Activated CD4-positive, alpha-beta T cell treated with anti-CD3 and anti-CD28 coated beads for 48 hours (primary cell): ENCODE measurements at regions not wholly inside any gene's neighbourhood (a gene's known extent, or its start where the extent isn't known, plus 50 kb on each side); places are given as distances from the start of the nearest gene placed in this dataset.

Experiments
- DNase-seq: peaks from one replicate; pipeline ENCODE4 v3.0.0-alpha.2; 2020

- no peak for DNase-seq
Observed at GRCh38 chr13:79680485-79680884, 199.5 kb downstream of the NDFIP2 start.

- peak; percentile 67 for DNase-seq
Observed at GRCh38 chr13:79679334-79679733, 198.4 kb downstream of the NDFIP2 start.

GRCh38 chr13:79678100-79678499, 197.1 kb downstream of the NDFIP2 start:
- DNase-seq, result no peak

- DNase-seq, result no peak
Observed at GRCh38 chr13:79675931-79676660, 195.1 kb downstream of the NDFIP2 start.

- no peak for DNase-seq
Observed at GRCh38 chr13:79674765-79675515, 194.0 kb downstream of the NDFIP2 start.

- no peak for DNase-seq
Observed at GRCh38 chr13:79673993-79674377, 193.0 kb downstream of the NDFIP2 start.

- DNase-seq, result no peak
Observed at GRCh38 chr13:79673310-79673992, 192.5 kb downstream of the NDFIP2 start.

- no peak for DNase-seq
Observed at GRCh38 chr13:79671420-79671819, 190.5 kb downstream of the NDFIP2 start.

- DNase-seq, result no peak
Observed at GRCh38 chr13:79668201-79668752, 187.3 kb downstream of the NDFIP2 start.

GRCh38 chr13:79667771-79668170, 186.8 kb downstream of the NDFIP2 start:
- DNase-seq, result no peak

GRCh38 chr13:79663977-79664636, 183.2 kb downstream of the NDFIP2 start:
- DNase-seq, result no peak

- DNase-seq, result no peak
Observed at GRCh38 chr13:79663435-79663834, 182.5 kb downstream of the NDFIP2 start.

GRCh38 chr13:79662882-79663281, 181.9 kb downstream of the NDFIP2 start:
- no peak for DNase-seq

GRCh38 chr13:79660361-79660760, 179.4 kb downstream of the NDFIP2 start:
- DNase-seq, result no peak

- DNase-seq, result no peak
Observed at GRCh38 chr13:79659121-79659521, 178.2 kb downstream of the NDFIP2 start.

- DNase-seq, result no peak
Observed at GRCh38 chr13:79658333-79658975, 177.5 kb downstream of the NDFIP2 start.

GRCh38 chr13:79655509-79655908, 174.6 kb downstream of the NDFIP2 start:
- no peak for DNase-seq

- no peak for DNase-seq
Observed at GRCh38 chr13:79654520-79654919, 173.6 kb downstream of the NDFIP2 start.

GRCh38 chr13:79650688-79651087, 169.7 kb downstream of the NDFIP2 start:
- DNase-seq, result no peak

- no peak for DNase-seq
Observed at GRCh38 chr13:79648191-79648590, 167.2 kb downstream of the NDFIP2 start.

- no peak for DNase-seq
Observed at GRCh38 chr13:79647533-79647932, 166.6 kb downstream of the NDFIP2 start.

- DNase-seq, result no peak
Observed at GRCh38 chr13:79646880-79647279, 165.9 kb downstream of the NDFIP2 start.
